HG03432 (cell line): ENCODE measurements at regions not wholly inside any gene's neighbourhood (a gene's known extent, or its start where the extent isn't known, plus 50 kb on each side); places are given as distances from the start of the nearest gene placed in this dataset.

ENCODE experiments used
- ATAC-seq: cut with Tn5 transposase; IDR thresholded peaks from one replicate; pipeline ENCODE4 v1.9.1; 2021; ENCODE audit warnings: mild to moderate bottlenecking, moderate library complexity; ENCODE audit not compliant: unreplicated experiment

DNA sequence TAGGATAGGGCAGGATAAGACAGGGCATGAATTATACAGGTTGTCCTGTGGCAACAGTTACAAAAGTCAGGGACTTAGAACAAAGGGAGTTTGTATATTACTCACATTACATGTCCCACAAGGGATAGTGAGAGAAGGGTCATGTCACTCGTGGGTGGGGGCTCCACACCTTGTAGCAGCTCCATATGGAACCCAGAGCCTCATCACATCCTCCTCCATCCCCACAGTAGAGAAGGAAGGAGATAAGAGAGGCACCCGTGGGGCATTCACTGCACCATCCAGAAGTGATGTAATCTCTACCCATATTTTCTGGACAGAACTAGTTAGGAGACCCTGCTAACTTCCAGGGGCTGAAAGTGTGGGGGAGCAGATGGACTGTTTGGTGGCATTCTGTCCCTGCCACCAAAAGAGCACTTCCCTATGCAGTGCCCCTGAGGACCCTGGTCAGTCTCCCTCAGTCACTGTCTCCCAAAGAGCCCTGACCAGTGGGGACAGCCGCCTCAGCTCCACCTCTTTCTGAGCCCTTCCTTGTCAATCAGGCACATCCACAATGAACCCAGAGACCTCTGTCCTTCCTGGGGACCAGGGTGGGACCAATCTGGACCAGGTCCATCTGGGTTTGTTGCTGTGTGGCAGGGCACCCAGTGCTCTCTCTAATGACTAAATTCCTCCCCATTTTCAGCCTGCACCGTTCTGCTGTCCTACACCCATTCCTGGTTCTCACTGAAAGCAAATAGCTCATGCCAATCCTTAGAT, 154.8 kb upstream of the ETV3 start:
- ATAC-seq, result no peak

DNA sequence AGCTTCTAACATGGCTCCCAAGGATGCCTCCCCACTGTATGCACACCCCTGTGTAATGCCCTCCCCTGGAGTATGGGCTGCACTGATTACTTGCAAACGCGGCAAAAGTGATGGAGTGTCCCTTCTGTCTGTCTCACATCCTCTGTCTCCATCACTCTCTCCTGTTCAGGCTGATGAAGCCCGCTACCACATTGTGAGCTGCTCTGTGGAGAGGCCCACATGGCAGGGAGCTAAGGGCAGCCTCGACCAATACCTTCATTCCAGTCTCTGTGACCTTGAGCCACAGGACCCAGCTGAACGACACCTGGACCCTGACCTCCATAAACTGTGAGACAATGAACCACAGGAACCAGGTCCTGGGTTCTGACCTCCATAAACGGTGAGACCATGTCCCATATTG, 154.1 kb upstream of the ETV3 start:
- ATAC-seq, result no peak

- ATAC-seq, result no peak
Measured at GRCh38 chr1:157291083-157291482, 152.9 kb upstream of the ETV3 start.

GRCh38 chr1:157289424-157290105, 151.4 kb upstream of the ETV3 start:
- ATAC-seq, result no peak

DNA sequence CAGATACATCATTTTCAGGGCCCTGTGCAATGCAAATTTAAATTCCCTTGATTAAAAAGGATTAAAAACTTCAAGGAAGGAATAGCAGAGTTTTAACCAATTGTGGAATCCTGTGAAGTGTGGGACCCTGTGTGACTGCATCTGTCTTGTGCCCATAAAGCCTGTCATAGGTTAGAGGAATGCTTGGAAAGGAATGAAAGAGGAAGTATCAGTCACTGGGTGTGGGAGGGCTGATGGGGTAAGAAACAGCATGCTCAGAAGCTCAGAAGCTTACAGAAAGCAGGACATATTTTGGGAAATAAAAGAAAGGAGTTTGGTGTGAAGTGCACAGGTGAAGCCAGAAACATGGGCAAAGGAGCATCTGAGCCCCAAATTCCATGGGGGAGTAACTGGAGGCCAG, 150.8 kb upstream of the ETV3 start:
- no peak for ATAC-seq

- ATAC-seq, result no peak
Measured at GRCh38 chr1:157288492-157288891, 150.3 kb upstream of the ETV3 start.

GRCh38 chr1:157288006-157288405, 149.8 kb upstream of the ETV3 start:
- no peak for ATAC-seq

DNA sequence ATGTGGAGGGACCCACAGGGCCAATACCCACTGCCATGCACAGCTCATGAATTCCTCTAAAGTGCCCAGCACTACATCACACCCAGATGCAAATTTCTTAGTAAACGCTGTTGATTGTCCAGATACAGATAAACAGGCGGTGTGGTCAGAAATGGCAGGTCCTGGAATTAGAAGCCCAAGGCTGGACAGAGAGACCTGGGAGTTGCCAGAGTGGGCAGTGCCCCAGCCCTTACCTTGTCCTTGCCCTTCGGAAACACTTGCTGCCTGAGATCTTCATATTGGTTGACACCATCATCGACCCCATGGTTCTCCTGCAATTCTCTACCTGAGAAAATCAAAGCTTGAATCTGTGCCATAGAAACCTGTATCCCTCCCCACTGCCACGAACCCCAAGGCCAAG, 149.3 kb upstream of the ETV3 start:
- ATAC-seq, result no peak

DNA sequence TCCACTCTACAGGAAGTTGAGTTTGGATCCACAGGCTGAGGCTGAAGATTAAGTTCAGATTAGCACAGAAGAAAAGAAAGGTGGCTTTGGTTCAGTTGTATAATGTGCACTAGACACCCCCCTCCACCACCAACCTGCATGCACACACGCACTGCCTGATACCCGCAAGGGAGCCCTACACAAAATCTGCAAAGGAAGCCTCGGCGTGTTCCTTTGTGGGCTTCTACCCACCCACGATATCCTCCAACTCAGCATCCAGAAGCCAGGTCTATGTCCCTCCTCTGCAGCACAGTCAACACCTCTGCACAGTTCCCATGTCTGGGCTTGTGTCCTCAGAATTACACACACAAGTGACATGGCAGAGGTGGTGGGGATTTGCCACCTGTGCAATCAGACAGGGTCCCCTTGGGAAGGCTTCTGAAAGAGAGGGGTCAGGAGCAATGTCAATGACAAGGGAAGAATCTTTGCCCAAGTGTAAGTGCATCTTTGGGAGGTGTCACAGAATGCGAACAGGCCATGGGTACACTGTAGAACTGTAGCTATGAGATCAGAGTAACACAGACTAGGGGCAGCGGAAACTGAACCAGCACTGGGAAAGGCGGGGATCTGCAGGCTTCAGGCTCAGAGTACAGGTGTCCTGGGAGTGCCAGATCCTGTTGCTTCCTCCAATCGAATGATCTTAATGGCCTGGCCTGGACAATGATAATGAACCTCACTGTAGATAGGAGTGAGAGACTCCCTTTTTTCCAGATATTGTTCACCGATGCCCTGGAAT, 148.6 kb upstream of the ETV3 start:
- ATAC-seq, result no peak

DNA sequence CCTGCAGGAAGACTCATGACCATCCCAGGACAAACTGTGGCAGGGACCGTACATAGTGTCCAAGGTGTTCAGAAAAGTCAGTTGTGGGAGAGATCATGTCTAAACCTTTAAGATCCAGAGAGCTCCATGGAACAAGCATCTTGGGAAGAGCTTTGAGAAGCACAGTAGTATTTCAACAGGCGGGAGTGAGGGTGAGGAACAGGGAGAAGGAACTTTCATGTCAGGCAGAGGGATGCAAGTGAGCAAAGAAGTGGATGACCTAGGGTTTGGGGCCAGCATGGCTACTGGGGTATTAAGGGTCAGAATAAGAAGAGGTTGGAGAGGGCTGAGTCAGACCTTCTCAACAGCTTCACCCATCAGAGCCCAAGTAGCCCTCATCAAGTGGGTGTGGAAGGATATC, 147.9 kb upstream of the ETV3 start:
- ATAC-seq, result no peak

DNA sequence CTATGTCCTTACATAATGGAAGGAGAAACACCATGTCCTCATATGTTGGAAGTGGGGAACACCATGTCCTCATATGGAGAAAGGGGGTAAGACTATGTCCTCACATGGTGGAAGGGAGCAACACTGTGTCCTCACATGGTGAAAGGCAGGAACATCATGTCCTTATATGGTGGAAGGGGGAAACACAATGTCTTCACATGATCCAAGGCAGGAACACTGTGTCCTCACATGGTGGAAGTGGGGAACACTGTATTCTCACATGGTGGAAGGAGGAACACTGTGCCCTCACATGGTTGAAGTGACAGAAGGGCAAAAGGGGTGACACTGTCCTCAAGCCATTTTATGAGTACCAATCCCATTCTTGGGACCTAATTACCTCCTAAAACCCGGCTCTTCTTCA, 146.3 kb upstream of the ETV3 start:
- no peak for ATAC-seq

- no peak for ATAC-seq
Measured at GRCh38 chr1:157279802-157280140, 141.6 kb upstream of the ETV3 start.

DNA sequence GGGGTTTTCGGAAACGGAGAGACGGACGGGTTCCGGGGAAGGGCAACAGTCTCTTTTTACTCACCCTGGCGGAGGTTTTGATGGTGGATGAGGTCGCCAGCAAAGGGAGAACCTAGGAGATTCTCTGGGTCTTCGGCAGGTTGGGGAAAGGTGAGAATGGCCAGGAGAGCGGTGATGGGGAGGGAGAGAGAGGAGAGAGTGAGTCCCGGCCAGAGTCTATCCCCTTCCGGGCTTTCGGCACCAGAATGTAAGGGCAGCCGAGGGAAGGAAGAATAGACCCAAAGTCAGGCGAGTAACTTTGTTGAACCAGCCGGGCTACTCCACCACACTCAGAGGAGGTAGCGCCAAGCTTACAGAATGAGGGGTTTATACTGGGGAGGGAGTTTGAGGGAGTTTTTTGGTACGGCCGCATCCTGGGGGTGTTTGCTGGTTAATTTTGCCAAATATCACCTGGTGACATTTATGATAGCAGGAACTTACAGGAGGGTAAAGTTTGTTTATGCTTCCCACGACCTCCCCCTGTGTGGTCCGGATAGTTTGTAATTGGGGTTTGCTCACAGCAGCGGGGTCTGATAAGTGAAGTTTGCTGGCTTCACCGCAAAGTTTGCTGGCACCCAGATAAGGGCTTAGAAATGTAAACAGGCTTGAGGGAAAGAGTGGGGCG, 141.1 kb upstream of the ETV3 start:
- no peak for ATAC-seq

DNA sequence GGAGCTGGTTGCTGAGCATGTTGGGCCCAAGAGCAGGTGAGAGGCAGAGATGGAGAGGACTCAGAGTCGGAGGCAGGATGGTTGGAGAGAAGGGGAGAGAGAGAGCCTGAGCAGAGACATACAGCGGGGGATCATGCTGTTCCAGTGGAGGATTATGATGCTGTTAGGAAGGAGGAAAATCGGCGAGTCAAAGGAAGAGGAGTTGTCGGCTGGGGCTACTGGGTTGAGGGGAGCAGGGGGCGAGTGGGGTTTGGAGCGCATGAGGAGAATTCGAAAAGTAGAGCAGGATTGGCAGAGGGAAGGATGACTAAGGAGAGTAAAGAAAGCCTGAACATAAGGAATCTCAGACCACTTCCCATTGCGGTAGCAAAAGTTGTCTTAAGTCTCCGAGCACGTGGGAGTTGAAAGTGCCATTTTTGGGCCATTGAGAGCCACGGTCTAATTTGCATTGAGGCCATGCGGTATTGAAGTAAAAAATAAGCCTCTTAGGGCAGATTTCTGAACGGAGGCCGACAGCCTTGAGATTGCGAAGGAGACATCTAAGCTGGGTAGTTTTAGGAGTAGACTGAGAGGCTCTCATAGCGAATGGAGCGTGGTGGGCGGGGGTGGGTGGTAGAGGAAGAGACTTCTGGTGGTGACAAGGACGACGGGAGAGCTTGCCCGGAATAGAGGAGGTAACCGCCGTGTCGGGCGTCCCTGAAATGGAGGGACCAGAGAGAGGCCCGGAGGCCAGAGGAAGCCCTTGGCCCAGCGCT, 140.4 kb upstream of the ETV3 start:
- no peak for ATAC-seq

DNA sequence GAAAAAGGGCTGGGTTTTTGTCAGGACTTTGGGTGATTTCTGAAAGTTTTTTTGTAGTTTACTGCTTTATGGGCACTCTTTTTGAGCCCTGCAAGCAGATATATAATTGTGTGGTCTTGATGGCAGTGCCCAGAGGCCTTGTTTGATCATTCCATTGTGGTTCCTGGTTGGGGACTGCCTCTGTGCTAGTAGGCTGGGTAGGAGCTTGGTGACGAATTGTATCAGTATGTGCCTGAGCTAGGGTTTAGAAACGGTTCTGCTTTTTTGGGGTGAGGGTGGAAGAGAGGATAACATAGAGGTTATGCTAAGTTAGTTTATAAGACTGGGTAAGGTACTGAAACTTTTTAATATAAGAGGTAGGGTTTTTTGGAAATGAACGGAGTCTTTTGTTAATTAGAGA, 139.7 kb upstream of the ETV3 start:
- ATAC-seq, result no peak

DNA sequence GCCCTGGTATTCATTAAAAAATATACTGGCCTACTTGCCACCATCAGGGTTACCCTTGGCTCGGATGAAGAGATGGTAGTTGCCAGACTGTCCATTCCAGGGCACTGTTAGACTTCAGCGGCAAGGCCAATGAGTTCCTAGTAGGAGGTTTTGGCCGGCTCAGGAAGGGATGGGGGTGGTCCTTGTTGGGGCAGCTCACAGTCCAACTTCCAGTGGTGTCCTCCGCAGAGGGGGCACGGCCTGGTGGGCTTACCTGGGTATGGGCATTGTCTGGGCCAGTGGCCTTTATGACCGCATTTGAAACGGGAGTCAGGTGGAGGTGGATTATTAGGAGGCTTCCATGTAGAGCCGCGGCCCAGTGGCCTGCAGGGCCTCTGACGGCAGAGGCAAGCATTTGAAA, 139.1 kb upstream of the ETV3 start:
- ATAC-seq, result no peak

- no peak for ATAC-seq
Measured at GRCh38 chr1:157274698-157275534, 136.7 kb upstream of the ETV3 start.

DNA sequence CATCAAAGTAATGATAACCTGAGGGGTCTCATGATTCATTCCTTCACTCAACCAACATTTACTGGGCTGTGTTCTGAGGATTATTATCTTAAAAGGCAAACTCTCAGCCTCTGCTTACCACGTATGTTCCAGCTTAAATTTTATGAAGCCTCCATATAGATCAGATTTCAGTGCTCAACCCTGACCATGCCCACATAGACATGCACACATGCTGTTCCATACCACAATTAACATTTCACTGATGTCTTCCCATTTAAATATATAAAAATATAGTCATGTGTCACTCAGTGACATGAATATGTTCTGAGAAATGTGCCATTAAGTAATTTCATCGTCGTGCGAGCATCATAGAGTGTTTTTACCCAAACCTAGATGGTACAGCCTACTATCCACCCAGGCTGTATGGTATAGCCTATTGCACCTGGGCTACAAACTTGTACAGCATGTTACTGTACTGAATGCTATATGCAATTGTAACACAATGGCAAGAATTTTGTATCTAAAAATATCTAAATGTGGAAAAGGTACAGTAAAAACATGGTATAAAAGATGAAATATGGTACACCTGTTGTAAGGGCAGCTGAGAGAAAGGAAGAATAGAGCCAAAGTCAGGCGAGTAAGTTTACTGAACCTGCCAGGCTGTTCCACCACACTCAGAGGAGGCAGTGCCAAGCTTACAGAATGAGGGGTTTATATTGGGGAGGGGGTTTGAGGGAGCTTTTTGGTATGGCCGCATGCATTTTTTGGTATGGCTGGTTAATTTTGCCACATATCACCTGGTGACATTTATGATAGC, 134.7 kb upstream of the ETV3 start:
- no peak for ATAC-seq

DNA sequence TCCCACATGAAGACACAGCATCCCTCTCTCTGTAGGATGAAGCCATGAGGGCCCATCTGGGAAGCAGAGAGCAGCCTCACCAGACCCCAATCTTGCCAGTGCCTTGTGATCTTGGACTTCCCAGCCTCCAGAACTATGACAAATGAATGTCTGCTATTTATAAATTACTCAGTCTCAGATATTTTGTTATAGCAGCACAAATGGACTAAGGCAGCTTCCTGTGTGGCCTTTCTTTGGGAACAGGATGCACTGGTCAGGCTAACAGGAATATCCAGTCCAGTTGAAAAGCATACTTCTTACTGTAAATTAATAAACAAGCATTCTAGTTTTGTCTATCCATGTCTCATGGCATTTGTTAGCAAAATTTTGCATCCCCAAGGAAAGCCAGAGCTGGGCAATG, 134.1 kb upstream of the ETV3 start:
- no peak for ATAC-seq
